ENCODE measurements at regions not wholly inside any gene's neighbourhood (a gene's known extent, or its start where the extent isn't known, plus 50 kb on each side); places are given as distances from the start of the nearest gene placed in this dataset.
A peak's percentile ranks its signal among the peaks of the same experiment; 100 is the strongest.
"Not testable (repeated sequence)": the region's sequence is repeated elsewhere in the genome, so short reads cannot be mapped to it uniquely, and the experiment has no call there.

- DNase-seq (ENCODE audit: insufficient read length, low spot score) (no peak), FAIRE-seq (no peak)
- TF ChIP-seq, protein P1, sequence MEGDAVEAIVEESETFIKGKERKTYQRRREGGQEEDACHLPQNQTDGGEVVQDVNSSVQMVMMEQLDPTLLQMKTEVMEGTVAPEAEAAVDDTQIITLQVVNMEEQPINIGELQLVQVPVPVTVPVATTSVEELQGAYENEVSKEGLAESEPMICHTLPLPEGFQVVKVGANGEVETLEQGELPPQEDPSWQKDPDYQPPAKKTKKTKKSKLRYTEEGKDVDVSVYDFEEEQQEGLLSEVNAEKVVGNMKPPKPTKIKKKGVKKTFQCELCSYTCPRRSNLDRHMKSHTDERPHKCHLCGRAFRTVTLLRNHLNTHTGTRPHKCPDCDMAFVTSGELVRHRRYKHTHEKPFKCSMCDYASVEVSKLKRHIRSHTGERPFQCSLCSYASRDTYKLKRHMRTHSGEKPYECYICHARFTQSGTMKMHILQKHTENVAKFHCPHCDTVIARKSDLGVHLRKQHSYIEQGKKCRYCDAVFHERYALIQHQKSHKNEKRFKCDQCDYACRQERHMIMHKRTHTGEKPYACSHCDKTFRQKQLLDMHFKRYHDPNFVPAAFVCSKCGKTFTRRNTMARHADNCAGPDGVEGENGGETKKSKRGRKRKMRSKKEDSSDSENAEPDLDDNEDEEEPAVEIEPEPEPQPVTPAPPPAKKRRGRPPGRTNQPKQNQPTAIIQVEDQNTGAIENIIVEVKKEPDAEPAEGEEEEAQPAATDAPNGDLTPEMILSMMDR (IDR thresholded peaks at IDR 0.05; ENCODE audit: insufficient read depth, missing control alignments), result no peak
Measured at GRCh38 chr18:11468120-11468519, 141.3 kb upstream of the SLC35G4 start.

GRCh38 chr18:11467611-11468010, 141.8 kb upstream of the SLC35G4 start:
- no peak for DNase-seq (ENCODE audit: insufficient read length, low spot score)
- TF ChIP-seq, protein P1 (IDR thresholded peaks at IDR 0.05; ENCODE audit: insufficient read depth, missing control alignments), result no peak

GRCh38 chr18:11464129-11464528, 145.3 kb upstream of the SLC35G4 start:
- FAIRE-seq (no peak), DNase-seq (ENCODE audit: insufficient read length, low spot score) (no peak)
- TF ChIP-seq, protein P1 (IDR thresholded peaks at IDR 0.05; ENCODE audit: insufficient read depth, missing control alignments), result peak; percentile 16

More at GRCh38 chr18:11467611-11468010, 141.8 kb upstream of the SLC35G4 start:
- FAIRE-seq, result no peak

DNA sequence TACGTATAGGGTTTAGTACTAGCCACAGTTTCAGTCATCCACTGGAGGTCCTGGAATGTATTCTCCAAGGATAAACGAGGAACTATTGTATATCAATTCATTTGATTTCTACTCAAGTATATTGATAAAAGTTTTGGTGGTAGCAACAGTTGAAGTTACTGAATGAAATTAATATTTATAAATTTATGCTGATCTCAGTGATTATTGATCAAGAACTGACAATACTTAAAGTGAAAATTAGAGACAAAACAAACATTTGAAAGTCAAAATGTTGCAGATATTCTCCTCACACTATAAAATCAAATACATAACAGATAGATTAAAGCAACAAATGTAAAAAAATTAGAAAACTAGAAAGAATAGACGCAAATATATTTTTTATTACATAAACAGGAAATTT, 150.9 kb upstream of the SLC35G4 start:
- FAIRE-seq (no peak), DNase-seq (ENCODE audit: insufficient read length, low spot score) (no peak)
- TF ChIP-seq, protein P1 (IDR thresholded peaks at IDR 0.05; ENCODE audit: insufficient read depth, missing control alignments), result no peak

DNA sequence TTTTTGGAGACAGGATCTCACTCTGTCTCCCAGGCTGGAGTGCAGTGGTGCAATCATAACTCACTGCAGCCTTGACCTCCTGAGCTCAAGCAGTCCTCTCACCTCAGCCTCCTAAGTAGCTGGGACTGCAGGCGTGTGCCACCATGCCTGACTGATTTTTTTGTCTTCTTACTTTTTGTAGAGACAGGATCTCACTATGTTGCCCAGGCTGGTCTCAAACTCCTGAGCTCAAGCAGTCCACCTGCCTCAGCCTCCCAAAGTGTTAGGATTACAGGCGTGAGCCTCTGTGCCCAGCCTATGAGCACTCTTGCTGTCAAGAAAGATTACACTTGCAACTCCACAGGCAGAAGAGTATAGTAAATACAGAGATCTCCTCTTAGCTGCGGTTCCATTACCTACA, 151.5 kb upstream of the SLC35G4 start:
- not testable (repeated sequence) for DNase-seq (ENCODE audit: insufficient read length, low spot score); FAIRE-seq

DNA sequence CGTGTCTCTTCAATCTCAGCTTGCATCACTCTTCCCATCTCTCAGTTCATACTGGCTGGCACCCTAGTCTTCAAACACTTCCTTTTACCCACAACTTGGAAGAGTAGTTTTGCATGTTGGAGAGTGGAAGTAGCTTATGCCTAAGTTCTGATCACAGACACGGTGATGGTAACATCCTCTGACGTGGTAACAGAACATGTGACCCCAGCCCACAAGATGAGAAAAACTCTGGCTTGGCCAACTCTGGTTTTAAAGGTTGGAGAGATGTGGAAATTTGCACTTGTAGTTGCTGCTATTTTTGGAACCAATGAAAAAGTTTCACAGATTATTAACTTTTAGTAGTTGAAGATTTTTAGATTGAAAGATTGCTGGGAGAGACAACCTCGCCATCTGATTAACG, 155.4 kb upstream of the SLC35G4 start:
- TF ChIP-seq, protein P1 (IDR thresholded peaks at IDR 0.05; ENCODE audit: insufficient read depth, missing control alignments), result no peak
- DNase-seq (ENCODE audit: insufficient read length, low spot score), result no peak
- FAIRE-seq, result no peak

- not testable (repeated sequence) for FAIRE-seq; DNase-seq (ENCODE audit: insufficient read length, low spot score)
Measured at GRCh38 chr18:11444169-11444568, 165.2 kb upstream of the SLC35G4 start.

GRCh38 chr18:11437046-11437445, 172.3 kb upstream of the SLC35G4 start:
- DNase-seq (ENCODE audit: insufficient read length, low spot score) (no peak), FAIRE-seq (no peak)
- TF ChIP-seq, protein P1 (IDR thresholded peaks at IDR 0.05; ENCODE audit: insufficient read depth, missing control alignments), result no peak
